OCI-LY7 (cell line): ENCODE measurements at regions not wholly inside any gene's neighbourhood (a gene's known extent, or its start where the extent isn't known, plus 50 kb on each side); places are given as distances from the start of the nearest gene placed in this dataset.

Experiments
- EZH2phosphoT487 ChIP-seq: fragments of 200-600 bp; sonication (generic); IDR thresholded peaks from 2 replicates; pipeline ENCODE4 v1.6.1; 2018; ENCODE audit warnings: low read depth, borderline replicate concordance, mild to moderate bottlenecking, mixed run types, antibody characterized with exemption, low read length, moderate library complexity, mixed read lengths
- TF ChIP-seq, protein P1 (sequence below): fragments of 200-600 bp; sonication (generic); conservative IDR thresholded peaks from 2 replicates; pipeline ENCODE4 v1.5.1; 2014; ENCODE audit warnings: mild to moderate bottlenecking, antibody characterized with exemption, low read length, moderate library complexity, mixed read lengths

DNA sequence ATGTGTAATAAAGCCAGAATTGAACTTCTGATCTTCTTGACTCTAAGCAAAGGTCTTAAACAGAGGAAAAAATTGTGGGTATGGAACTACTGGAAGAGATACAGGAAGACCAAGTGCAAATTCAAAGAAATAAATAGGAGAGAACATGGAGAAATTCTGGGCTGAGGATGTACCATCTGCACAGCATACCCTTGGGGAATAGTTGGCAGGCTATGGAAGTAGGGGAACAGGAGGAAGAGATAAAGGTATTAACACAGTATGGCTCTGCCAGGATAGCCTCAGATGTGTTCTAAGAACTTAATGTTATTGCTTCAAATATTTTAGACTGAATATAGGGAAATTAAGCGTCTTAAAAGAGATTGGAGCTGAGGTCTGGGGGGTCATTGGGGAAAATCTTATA is 485.4 kb downstream of the CNTN3 start:
- TF ChIP-seq, protein P1, sequence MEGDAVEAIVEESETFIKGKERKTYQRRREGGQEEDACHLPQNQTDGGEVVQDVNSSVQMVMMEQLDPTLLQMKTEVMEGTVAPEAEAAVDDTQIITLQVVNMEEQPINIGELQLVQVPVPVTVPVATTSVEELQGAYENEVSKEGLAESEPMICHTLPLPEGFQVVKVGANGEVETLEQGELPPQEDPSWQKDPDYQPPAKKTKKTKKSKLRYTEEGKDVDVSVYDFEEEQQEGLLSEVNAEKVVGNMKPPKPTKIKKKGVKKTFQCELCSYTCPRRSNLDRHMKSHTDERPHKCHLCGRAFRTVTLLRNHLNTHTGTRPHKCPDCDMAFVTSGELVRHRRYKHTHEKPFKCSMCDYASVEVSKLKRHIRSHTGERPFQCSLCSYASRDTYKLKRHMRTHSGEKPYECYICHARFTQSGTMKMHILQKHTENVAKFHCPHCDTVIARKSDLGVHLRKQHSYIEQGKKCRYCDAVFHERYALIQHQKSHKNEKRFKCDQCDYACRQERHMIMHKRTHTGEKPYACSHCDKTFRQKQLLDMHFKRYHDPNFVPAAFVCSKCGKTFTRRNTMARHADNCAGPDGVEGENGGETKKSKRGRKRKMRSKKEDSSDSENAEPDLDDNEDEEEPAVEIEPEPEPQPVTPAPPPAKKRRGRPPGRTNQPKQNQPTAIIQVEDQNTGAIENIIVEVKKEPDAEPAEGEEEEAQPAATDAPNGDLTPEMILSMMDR, result no peak
- TF ChIP-seq EZH2phosphoT487, result no peak
